Parathyroid adenoma (tissue), 2 donors: ENCODE measurements at regions not wholly inside any gene's neighbourhood (a gene's known extent, or its start where the extent isn't known, plus 50 kb on each side); places are given as distances from the start of the nearest gene placed in this dataset.

Experiments
- H2AFZ ChIP-seq: fragments of 300-600 bp; sonication (generic); one replicate; pipeline ENCODE4 v1.7.0; 2017; ENCODE audit warnings: antibody characterized with exemption, mild to moderate bottlenecking
- H3K27ac ChIP-seq: fragments of 300-600 bp; sonication (generic); one replicate; pipeline ENCODE4 v1.7.0; 2017
- H3K27me3 ChIP-seq: fragments of 300-600 bp; sonication (generic); one replicate; pipeline ENCODE4 v1.7.0; 2017; ENCODE audit warnings: low read length; ENCODE audit not compliant: control insufficient read depth, insufficient read depth
- H3K36me3 ChIP-seq: fragments of 300-600 bp; sonication (generic); one replicate; pipeline ENCODE4 v1.7.0; 2017; ENCODE audit warnings: low read length; ENCODE audit not compliant: control insufficient read depth, insufficient read depth
- H3K4me1 ChIP-seq: fragments of 300-600 bp; sonication (generic); one replicate; pipeline ENCODE4 v1.7.0; 2017; ENCODE audit warnings: control low read depth
- H3K4me2 ChIP-seq: fragments of 300-600 bp; sonication (generic); one replicate; pipeline ENCODE4 v1.7.0; 2017; ENCODE audit warnings: low read length
- H3K4me3 ChIP-seq: fragments of 300-600 bp; sonication (generic); one replicate; pipeline ENCODE4 v1.7.0; 2017; ENCODE audit warnings: low read depth, low read length
- H3K79me2 ChIP-seq: fragments of 300-600 bp; sonication (generic); one replicate; pipeline ENCODE4 v1.7.0; 2017; ENCODE audit warnings: control low read depth
- H3K9ac ChIP-seq: fragments of 300-600 bp; sonication (generic); one replicate; pipeline ENCODE4 v1.7.0; 2017; ENCODE audit warnings: mild to moderate bottlenecking
- H3K9me3 ChIP-seq: fragments of 300-600 bp; sonication (generic); one replicate; pipeline ENCODE4 v1.7.0; 2017; ENCODE audit warnings: low read length; ENCODE audit not compliant: control insufficient read depth
- CTCF ChIP-seq: fragments of 300-600 bp; sonication (generic); IDR thresholded peaks from one replicate; pipeline ENCODE4 v1.7.0; 2017; ENCODE audit warnings: antibody characterized with exemption, mild to moderate bottlenecking
- donor health status: primary hyperparathyroidism.

DNA sequence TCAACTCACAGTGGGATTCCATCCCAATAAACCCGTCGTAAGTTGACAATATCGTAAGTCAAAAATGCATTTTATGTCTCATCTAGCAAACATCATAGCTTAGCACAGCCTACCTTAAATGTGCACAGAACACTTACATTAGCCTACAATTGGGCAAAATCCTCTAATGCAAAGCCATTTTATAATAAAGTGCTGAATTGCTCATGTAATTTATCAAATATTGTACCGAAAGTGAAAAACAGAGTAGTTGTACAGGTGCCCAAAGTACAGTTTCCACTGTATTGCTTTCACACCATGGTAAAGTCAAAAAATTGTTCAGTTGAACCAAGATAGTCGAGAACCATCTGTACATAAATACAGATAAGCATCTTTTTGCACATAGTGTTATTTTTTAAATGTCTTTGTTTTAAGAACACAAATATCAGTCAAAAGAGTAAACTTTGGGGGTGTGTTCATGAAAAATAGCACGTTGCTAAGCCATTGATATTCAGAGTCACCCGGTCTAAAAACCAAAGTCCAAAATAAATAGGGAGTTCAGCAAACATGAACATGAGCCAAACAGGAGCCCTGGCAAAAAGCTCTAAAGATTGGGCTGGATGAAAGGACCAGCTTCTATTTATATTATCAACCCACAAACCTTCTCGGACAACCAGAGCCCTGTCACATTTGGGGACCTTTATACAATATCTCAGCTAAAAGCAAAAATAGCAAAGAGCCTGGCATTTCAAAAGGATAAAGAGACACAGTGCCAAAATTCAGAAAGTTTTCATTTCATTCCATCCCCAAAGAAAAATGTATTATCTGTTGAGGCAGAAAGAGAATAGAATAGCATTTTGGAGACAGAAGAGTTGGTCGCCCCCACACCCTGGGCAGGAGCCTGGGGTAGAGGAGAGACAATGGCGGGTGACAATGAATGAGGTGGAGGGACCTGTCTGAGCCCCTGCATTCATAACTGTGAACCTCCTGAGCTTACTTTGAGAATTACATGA is 105.9 kb upstream of the SH3BP4 start:
- no peak overlapping the region for H2AFZ ChIP-seq
- TF ChIP-seq CTCF = no peak
- no peaks in the 10 kb centered on the region for H3K36me3 ChIP-seq
- H3K27me3 ChIP-seq = no peaks in the 10 kb centered on the region
- H3K9me3 ChIP-seq = no peaks in the 10 kb centered on the region
- H3K4me2 ChIP-seq = no peak overlapping the region
- no peak overlapping the region for H3K9ac ChIP-seq
- no peaks in the 10 kb centered on the region for H3K4me1 ChIP-seq
- H3K4me3 ChIP-seq = no peak overlapping the region
- no peaks in the 10 kb centered on the region for H3K79me2 ChIP-seq
- H3K27ac ChIP-seq = no peak overlapping the region

- TF ChIP-seq CTCF = no peak
- Histone ChIP-seq H3K4me1 (no peaks in the 10 kb centered on the region), H3K4me3 (no peak overlapping the region), H3K9me3 (no peaks in the 10 kb centered on the region), H3K9ac (no peak overlapping the region), H3K36me3 (no peaks in the 10 kb centered on the region), H3K27me3 (no peaks in the 10 kb centered on the region), H3K79me2 (no peaks in the 10 kb centered on the region), H2AFZ (no peak overlapping the region), H3K4me2 (no peak overlapping the region), H3K27ac (no peak overlapping the region)
Measured at GRCh38 chr2:234843411-234843810, 108.4 kb upstream of the SH3BP4 start.

DNA sequence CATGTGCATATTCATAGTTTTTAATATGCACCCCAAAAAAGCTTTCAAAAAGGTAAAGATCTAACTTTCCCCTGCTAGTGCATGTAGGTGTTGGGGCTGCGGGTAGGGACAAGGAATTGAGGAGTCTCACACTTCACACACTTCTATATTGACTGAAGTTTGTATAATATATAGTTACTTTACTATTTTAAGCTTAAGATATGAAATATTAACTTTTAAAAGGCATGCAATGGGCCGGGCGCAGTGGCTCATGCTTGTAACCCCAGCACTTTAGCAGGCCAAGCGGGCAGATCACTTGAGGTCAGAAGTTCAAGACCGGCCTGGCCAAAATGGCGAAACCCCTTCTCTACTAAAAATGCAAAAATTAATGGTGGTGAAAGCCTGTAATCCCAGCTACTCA is 109.1 kb upstream of the SH3BP4 start:
- H3K4me3 ChIP-seq = no peak overlapping the region
- TF ChIP-seq CTCF = no peak
- H2AFZ ChIP-seq = no peak overlapping the region
- H3K9ac ChIP-seq = no peak overlapping the region
- H3K4me1 ChIP-seq = no peaks in the 10 kb centered on the region
- no peaks in the 10 kb centered on the region for H3K9me3 ChIP-seq
- no peak overlapping the region for H3K27ac ChIP-seq
- no peaks in the 10 kb centered on the region for H3K79me2 ChIP-seq
- no peaks in the 10 kb centered on the region for H3K36me3 ChIP-seq
- no peak overlapping the region for H3K4me2 ChIP-seq
- H3K27me3 ChIP-seq = no peaks in the 10 kb centered on the region

GRCh38 chr2:234841321-234842015 is 110.3 kb upstream of the SH3BP4 start:
- Histone ChIP-seq H3K4me2 (no peak overlapping the region), H3K79me2 (no peaks in the 10 kb centered on the region), H3K9me3 (no peaks in the 10 kb centered on the region), H3K27me3 (no peaks in the 10 kb centered on the region), H3K9ac (no peak overlapping the region), H2AFZ (no peak overlapping the region), H3K27ac (no peak overlapping the region), H3K36me3 (no peaks in the 10 kb centered on the region), H3K4me3 (no peak overlapping the region), H3K4me1 (no peaks in the 10 kb centered on the region)
- no peak for TF ChIP-seq CTCF
